ENCODE measurements at regions not wholly inside any gene's neighbourhood (a gene's known extent, or its start where the extent isn't known, plus 50 kb on each side); places are given as distances from the start of the nearest gene placed in this dataset.

GRCh38 chr13:37490176-37490779 lies 108.3 kb downstream of the POSTN start:
- Histone ChIP-seq H3K79me2 (no peaks in the 10 kb centered on the region), H3K9me2 (replicated peaks; ENCODE audit: insufficient read depth) (no peaks in the 10 kb centered on the region), H3K4me3 (no peak overlapping the region), H3K9me3 (ENCODE audit: low read depth) (no peaks in the 10 kb centered on the region), H3K4me2 (no peak overlapping the region), H2AFZ (no peak overlapping the region), H3K36me3 (replicated peaks; ENCODE audit: insufficient read depth, low read depth) (no peaks in the 10 kb centered on the region), H3K27me3 (no peaks in the 10 kb centered on the region), H3K27ac (no peak overlapping the region), H4K20me1 (ENCODE audit: insufficient read depth, poor library complexity, severe bottlenecking) (no peaks in the 10 kb centered on the region), H3K4me1 (ENCODE audit: insufficient read depth) (no peaks in the 10 kb centered on the region)
- DNase-seq (ENCODE audit: low spot score) = no peak
- WGBS (ENCODE audit: low lambda C conversion rate, missing lambda C conversion rate) = 86% methylated on average over 5 of the region's 5 CpGs
- TF ChIP-seq CTCF (IDR thresholded peaks at IDR 0.05; ENCODE audit: poor library complexity) (no peak), EZH2 (IDR thresholded peaks at IDR 0.05; ENCODE audit: borderline replicate concordance) (no peak), EZH2phosphoT487 (IDR thresholded peaks at IDR 0.05; ENCODE audit: low read depth, severe bottlenecking, unreplicated experiment) (no peak)

- no peaks in the 10 kb centered on the region for H3K79me2 ChIP-seq
These were observed 109.8 kb downstream of the POSTN start for GRCh38 chr13:37488726-37489125.

GRCh38 chr13:37486171-37486681 lies 112.3 kb downstream of the POSTN start:
- Histone ChIP-seq H3K27me3 (no peaks in the 10 kb centered on the region), H3K4me2 (no peak overlapping the region), H4K20me1 (ENCODE audit: insufficient read depth, poor library complexity, severe bottlenecking) (no peaks in the 10 kb centered on the region), H3K9me3 (ENCODE audit: low read depth) (no peaks in the 10 kb centered on the region), H3K36me3 (replicated peaks; ENCODE audit: insufficient read depth, low read depth) (no peaks in the 10 kb centered on the region), H3K4me3 (no peak overlapping the region), H3K4me1 (ENCODE audit: insufficient read depth) (no peaks in the 10 kb centered on the region), H3K9me2 (replicated peaks; ENCODE audit: insufficient read depth) (no peaks in the 10 kb centered on the region), H3K27ac (no peak overlapping the region), H3K79me2 (no peaks in the 10 kb centered on the region), H2AFZ (no peak overlapping the region)
- DNase-seq (ENCODE audit: low spot score) = no peak
- WGBS (ENCODE audit: low lambda C conversion rate, missing lambda C conversion rate) = 65% methylated on average over 7 of the region's 7 CpGs
- no peak for TF ChIP-seq CTCF (IDR thresholded peaks at IDR 0.05; ENCODE audit: poor library complexity)
- TF ChIP-seq EZH2phosphoT487 (IDR thresholded peaks at IDR 0.05; ENCODE audit: low read depth, severe bottlenecking, unreplicated experiment) = no peak
- no peak for TF ChIP-seq EZH2 (IDR thresholded peaks at IDR 0.05; ENCODE audit: borderline replicate concordance)

More at GRCh38 chr13:37488726-37489125, 109.8 kb downstream of the POSTN start:
- Histone ChIP-seq H3K4me1 (ENCODE audit: insufficient read depth) (no peaks in the 10 kb centered on the region), H3K27ac (no peak overlapping the region), H3K9me2 (replicated peaks; ENCODE audit: insufficient read depth) (no peaks in the 10 kb centered on the region), H2AFZ (no peak overlapping the region), H3K4me3 (no peak overlapping the region), H3K36me3 (replicated peaks; ENCODE audit: insufficient read depth, low read depth) (no peaks in the 10 kb centered on the region), H3K27me3 (no peaks in the 10 kb centered on the region), H3K9me3 (ENCODE audit: low read depth) (no peaks in the 10 kb centered on the region), H4K20me1 (ENCODE audit: insufficient read depth, poor library complexity, severe bottlenecking) (no peaks in the 10 kb centered on the region), H3K4me2 (no peak overlapping the region)
- TF ChIP-seq EZH2phosphoT487 (IDR thresholded peaks at IDR 0.05; ENCODE audit: low read depth, severe bottlenecking, unreplicated experiment) (no peak), EZH2 (IDR thresholded peaks at IDR 0.05; ENCODE audit: borderline replicate concordance) (no peak), CTCF (IDR thresholded peaks at IDR 0.05; ENCODE audit: poor library complexity) (no peak)
- DNase-seq (ENCODE audit: low spot score) = no peak

Data from hepatocyte (in vitro differentiated cells).